Endodermal cell (in vitro differentiated cells): ENCODE measurements at regions not wholly inside any gene's neighbourhood (a gene's known extent, or its start where the extent isn't known, plus 50 kb on each side); places are given as distances from the start of the nearest gene placed in this dataset.
A peak's percentile ranks its signal among the peaks of the same experiment; 100 is the strongest.

Experiments used
- DNase-seq: peaks from one replicate; pipeline ENCODE4 v3.0.0-alpha.2; 2017
- H3K27ac ChIP-seq: 2 replicates; pipeline ENCODE4 v1.5.1; 2013; ENCODE audit warnings: mild to moderate bottlenecking, low read depth, low read length, moderate library complexity
- H3K27me3 ChIP-seq: 2 replicates; pipeline ENCODE4 v1.6.1; 2013; ENCODE audit warnings: mild to moderate bottlenecking, low read length, moderate library complexity; ENCODE audit not compliant: insufficient read depth, control insufficient read depth, poor library complexity, severe bottlenecking
- H3K36me3 ChIP-seq: 2 replicates; pipeline ENCODE4 v1.7.0; 2013; ENCODE audit warnings: mild to moderate bottlenecking, low read length, moderate library complexity; ENCODE audit not compliant: control insufficient read depth, insufficient read depth
- H3K4me1 ChIP-seq: one replicate; pipeline ENCODE4 v1.7.0; 2013; ENCODE audit warnings: low read length; ENCODE audit not compliant: control insufficient read depth, insufficient read depth
- H3K4me3 ChIP-seq: 2 replicates; pipeline ENCODE4 v1.5.1; 2013; ENCODE audit warnings: mild to moderate bottlenecking, low read length, moderate library complexity
- H3K9ac ChIP-seq: 2 replicates; pipeline ENCODE4 v1.6.1; 2013; ENCODE audit warnings: mild to moderate bottlenecking, low read length, moderate library complexity; ENCODE audit not compliant: poor library complexity, severe bottlenecking; ENCODE audit errors: extremely low read depth
- H3K9me3 ChIP-seq: 2 replicates; pipeline ENCODE4 v1.6.1; 2013; ENCODE audit warnings: mild to moderate bottlenecking, low read length, moderate library complexity; ENCODE audit not compliant: control insufficient read depth
- H3K27ac Mint-ChIP-seq: 2 replicates; pipeline ENCODE4 v1.8.0; 2020; ENCODE audit warnings: mixed read lengths
- H3K27me3 Mint-ChIP-seq: 2 replicates; pipeline ENCODE4 v1.8.0; 2021; ENCODE audit warnings: mild to moderate bottlenecking, mixed read lengths; ENCODE audit not compliant: insufficient read depth
- H3K36me3 Mint-ChIP-seq: 2 replicates; pipeline ENCODE4 v1.8.0; 2020; ENCODE audit warnings: low read depth, mixed read lengths
- H3K4me1 Mint-ChIP-seq: 2 replicates; pipeline ENCODE4 v1.8.0; 2020; ENCODE audit warnings: mixed read lengths
- H3K4me3 Mint-ChIP-seq: 2 replicates; pipeline ENCODE4 v1.8.0; 2020; ENCODE audit warnings: mild to moderate bottlenecking, moderate library complexity, mixed read lengths
- H3K9me3 Mint-ChIP-seq: 2 replicates; pipeline ENCODE4 v1.8.0; 2020; ENCODE audit warnings: mild to moderate bottlenecking, mixed read lengths
- WGBS, 2 experiments: methylation state at CpG; one replicate each; pipeline versions ENCODE4 v1.1.5 to v1.1.7; 2013; ENCODE audit warnings: missing lambda C conversion rate in 2 of 2, mixed read lengths in 1 of 2; ENCODE audit not compliant: insufficient coverage in 1 of 2, insufficient read length in 1 of 2; 5-methylcytosine and 5-hydroxymethylcytosine counted together
- TF ChIP-seq, protein P1 (sequence below): fragments of 200-600 bp; sonication (generic); conservative IDR thresholded peaks from 2 replicates; pipeline ENCODE4 v1.5.0; 2021; ENCODE audit warnings: antibody characterized with exemption, mild to moderate bottlenecking

DNA sequence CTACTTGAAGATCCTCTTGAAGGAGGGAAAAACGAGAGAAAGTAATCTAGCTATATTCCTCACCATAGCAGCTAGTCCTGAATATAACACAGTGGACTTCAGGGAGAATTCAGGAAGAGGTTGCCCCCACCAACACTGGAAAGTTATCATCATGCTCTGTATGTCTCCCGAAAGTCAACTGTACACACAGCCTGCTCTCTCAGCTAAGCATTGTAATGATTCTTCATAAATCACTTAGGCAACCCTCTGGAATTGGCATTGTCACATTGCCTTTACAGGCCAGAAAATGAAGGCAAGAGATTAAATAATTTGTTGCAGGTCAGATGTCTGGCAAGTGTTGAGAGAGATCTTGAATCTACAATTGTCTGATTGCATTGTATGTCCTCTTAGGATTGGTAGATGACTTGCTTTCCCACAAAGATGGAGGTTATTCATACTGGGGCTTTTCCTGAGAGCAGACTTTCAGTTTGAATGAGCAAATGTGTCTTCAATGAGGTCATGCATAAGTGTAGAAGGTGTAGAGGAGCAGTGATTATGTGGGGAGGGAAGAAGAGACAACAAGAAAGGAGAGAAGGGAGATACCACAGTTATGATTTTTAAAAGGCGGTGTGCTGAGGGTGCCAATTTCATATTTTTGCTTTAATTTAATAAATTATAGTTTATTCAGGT lies 667.2 kb downstream of the DCDC2C start:
- no peak for DNase-seq
- H3K9ac ChIP-seq = no peak overlapping the region
- Mint-ChIP-seq H3K36me3 (no peaks in the 10 kb centered on the region), H3K27me3 (no peaks in the 10 kb centered on the region), H3K4me1 (no peaks in the 10 kb centered on the region), H3K9me3 (peaks cover 20% of the 10 kb centered on the region), H3K4me3 (no peak overlapping the region), H3K27ac (no peak overlapping the region)
- TF ChIP-seq, protein P1, sequence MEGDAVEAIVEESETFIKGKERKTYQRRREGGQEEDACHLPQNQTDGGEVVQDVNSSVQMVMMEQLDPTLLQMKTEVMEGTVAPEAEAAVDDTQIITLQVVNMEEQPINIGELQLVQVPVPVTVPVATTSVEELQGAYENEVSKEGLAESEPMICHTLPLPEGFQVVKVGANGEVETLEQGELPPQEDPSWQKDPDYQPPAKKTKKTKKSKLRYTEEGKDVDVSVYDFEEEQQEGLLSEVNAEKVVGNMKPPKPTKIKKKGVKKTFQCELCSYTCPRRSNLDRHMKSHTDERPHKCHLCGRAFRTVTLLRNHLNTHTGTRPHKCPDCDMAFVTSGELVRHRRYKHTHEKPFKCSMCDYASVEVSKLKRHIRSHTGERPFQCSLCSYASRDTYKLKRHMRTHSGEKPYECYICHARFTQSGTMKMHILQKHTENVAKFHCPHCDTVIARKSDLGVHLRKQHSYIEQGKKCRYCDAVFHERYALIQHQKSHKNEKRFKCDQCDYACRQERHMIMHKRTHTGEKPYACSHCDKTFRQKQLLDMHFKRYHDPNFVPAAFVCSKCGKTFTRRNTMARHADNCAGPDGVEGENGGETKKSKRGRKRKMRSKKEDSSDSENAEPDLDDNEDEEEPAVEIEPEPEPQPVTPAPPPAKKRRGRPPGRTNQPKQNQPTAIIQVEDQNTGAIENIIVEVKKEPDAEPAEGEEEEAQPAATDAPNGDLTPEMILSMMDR = no peak
- H3K4me1 ChIP-seq = no peaks in the 10 kb centered on the region
- no peaks in the 10 kb centered on the region for H3K9me3 ChIP-seq
- no peak overlapping the region for H3K4me3 ChIP-seq
- H3K27ac ChIP-seq = no peak overlapping the region
- H3K36me3 ChIP-seq = no peaks in the 10 kb centered on the region
- 73% methylated on average over 3 of the region's 3 CpGs; no CpG with 5 or more reads in 1 of the 2 experiments for WGBS, 2 experiments
- no peaks in the 10 kb centered on the region for H3K27me3 ChIP-seq

DNA sequence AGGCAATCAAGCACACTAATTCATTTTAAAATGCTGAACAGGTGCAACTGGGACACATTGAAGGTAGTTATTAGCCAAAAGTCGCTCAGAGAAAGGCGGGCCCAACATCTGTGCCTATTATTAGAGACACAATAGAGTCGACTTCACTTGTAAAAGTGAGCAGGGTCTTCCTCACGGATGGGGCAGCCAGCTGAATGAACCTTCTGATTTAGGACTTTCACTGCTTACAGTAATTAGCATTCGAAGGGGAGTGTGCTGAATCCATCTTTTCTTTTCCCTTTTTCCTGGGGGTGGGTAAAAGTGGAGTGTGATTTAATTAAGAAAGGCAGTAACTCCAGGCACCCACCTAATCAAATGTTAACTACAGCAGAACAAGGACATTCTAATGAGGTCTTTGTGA lies 677.7 kb downstream of the DCDC2C start:
- Histone ChIP-seq H3K27me3 (no peaks in the 10 kb centered on the region), H3K36me3 (no peaks in the 10 kb centered on the region), H3K27ac (peak overlapping the region; percentile 45), H3K9me3 (no peaks in the 10 kb centered on the region), H3K4me3 (no peak overlapping the region), H3K9ac (no peak overlapping the region), H3K4me1 (no peaks in the 10 kb centered on the region)
- Mint-ChIP-seq H3K27me3 (no peaks in the 10 kb centered on the region), H3K9me3 (peaks cover 2% of the 10 kb centered on the region), H3K4me1 (no peaks in the 10 kb centered on the region), H3K4me3 (no peak overlapping the region), H3K36me3 (no peaks in the 10 kb centered on the region), H3K27ac (no peak overlapping the region)
- no peak for DNase-seq
- WGBS, 2 experiments = 30 to 39% methylated on average over 4 to 5 of the region's 5 CpGs
- TF ChIP-seq, protein P1 = no peak

DNA sequence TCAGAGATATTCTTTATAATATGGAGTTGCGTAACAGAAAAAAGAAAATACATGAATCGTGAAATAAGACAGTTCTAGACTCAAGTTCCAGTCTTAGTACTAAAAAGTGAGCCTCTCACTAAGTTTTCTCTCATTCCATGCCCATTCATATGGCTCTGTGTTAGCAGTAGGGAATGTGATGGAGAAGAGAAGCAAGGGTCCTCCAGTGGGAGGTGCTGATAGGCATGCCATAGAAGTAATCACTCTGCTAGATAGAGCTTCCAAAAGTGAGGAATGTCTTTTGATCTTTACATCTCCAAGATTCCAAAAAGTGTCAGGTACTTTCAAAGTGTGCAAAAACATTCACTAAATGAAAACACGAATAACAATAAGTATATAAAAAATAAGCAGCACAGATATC lies 678.4 kb downstream of the DCDC2C start:
- 57 to 88% methylated on average over 1 to 3 of the region's 3 CpGs for WGBS, 2 experiments
- H3K36me3 ChIP-seq = no peaks in the 10 kb centered on the region
- Mint-ChIP-seq H3K27ac (no peak overlapping the region), H3K9me3 (peaks cover 2% of the 10 kb centered on the region), H3K27me3 (no peaks in the 10 kb centered on the region), H3K4me3 (no peak overlapping the region), H3K36me3 (no peaks in the 10 kb centered on the region), H3K4me1 (no peaks in the 10 kb centered on the region)
- no peak overlapping the region for H3K9ac ChIP-seq
- H3K27ac ChIP-seq = peak overlapping the region; percentile 45
- H3K9me3 ChIP-seq = no peaks in the 10 kb centered on the region
- DNase-seq = no peak
- no peaks in the 10 kb centered on the region for H3K4me1 ChIP-seq
- no peaks in the 10 kb centered on the region for H3K27me3 ChIP-seq
- TF ChIP-seq, protein P1 = no peak
- H3K4me3 ChIP-seq = no peak overlapping the region
